ENCODE measurements at regions not wholly inside any gene's neighbourhood (a gene's known extent, or its start where the extent isn't known, plus 50 kb on each side); places are given as distances from the start of the nearest gene placed in this dataset.

GRCh38 chr3:59558906-59559720, 509.3 kb upstream of the CFAP20DC start:
- Histone ChIP-seq H3K27ac (no peak overlapping the region), H3K36me3 (no peaks in the 10 kb centered on the region), H3K4me1 (no peaks in the 10 kb centered on the region), H3K4me3 (no peak overlapping the region), H3K27me3 (no peaks in the 10 kb centered on the region), H3K9me3 (no peaks in the 10 kb centered on the region)
- ATAC-seq (ENCODE audit: low FRiP score in 2 of 2), result no peak
- TF ChIP-seq POLR2AphosphoS5 (IDR thresholded peaks at IDR 0.05) (no peak), EP300 (IDR thresholded peaks at IDR 0.05) (no peak), POLR2A (IDR thresholded peaks at IDR 0.05) (no peak)
- TF ChIP-seq, protein P1, sequence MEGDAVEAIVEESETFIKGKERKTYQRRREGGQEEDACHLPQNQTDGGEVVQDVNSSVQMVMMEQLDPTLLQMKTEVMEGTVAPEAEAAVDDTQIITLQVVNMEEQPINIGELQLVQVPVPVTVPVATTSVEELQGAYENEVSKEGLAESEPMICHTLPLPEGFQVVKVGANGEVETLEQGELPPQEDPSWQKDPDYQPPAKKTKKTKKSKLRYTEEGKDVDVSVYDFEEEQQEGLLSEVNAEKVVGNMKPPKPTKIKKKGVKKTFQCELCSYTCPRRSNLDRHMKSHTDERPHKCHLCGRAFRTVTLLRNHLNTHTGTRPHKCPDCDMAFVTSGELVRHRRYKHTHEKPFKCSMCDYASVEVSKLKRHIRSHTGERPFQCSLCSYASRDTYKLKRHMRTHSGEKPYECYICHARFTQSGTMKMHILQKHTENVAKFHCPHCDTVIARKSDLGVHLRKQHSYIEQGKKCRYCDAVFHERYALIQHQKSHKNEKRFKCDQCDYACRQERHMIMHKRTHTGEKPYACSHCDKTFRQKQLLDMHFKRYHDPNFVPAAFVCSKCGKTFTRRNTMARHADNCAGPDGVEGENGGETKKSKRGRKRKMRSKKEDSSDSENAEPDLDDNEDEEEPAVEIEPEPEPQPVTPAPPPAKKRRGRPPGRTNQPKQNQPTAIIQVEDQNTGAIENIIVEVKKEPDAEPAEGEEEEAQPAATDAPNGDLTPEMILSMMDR (IDR thresholded peaks at IDR 0.05), result no peak
- no peak for DNase-seq
- WGBS, 2 donors, result 52 to 55% methylated on average over 1 of the region's 1 CpG

GRCh38 chr3:59555593-59556315, 505.9 kb upstream of the CFAP20DC start:
- Histone ChIP-seq H3K36me3 (no peaks in the 10 kb centered on the region), H3K27ac (no peak overlapping the region), H3K27me3 (no peaks in the 10 kb centered on the region), H3K4me3 (no peak overlapping the region), H3K4me1 (no peaks in the 10 kb centered on the region), H3K9me3 (no peaks in the 10 kb centered on the region)
- no peak for ATAC-seq (ENCODE audit: low FRiP score in 2 of 2)
- WGBS, 2 donors, result 86% methylated on average over 6 of the region's 6 CpGs
- TF ChIP-seq POLR2AphosphoS5 (IDR thresholded peaks at IDR 0.05) (no peak), EP300 (IDR thresholded peaks at IDR 0.05) (no peak), POLR2A (IDR thresholded peaks at IDR 0.05) (no peak)
- TF ChIP-seq, protein P1 (IDR thresholded peaks at IDR 0.05), result no peak
- no peak for DNase-seq

GRCh38 chr3:59553076-59553475, 503.3 kb upstream of the CFAP20DC start:
- TF ChIP-seq POLR2A (IDR thresholded peaks at IDR 0.05), result no peak
- TF ChIP-seq, protein P1 (IDR thresholded peaks at IDR 0.05), result no peak
- TF ChIP-seq POLR2AphosphoS5 (IDR thresholded peaks at IDR 0.05), result no peak
- TF ChIP-seq EP300 (IDR thresholded peaks at IDR 0.05), result no peak
- no peaks in the 10 kb centered on the region for H3K36me3 ChIP-seq
- H3K9me3 ChIP-seq, result no peaks in the 10 kb centered on the region
- no peak overlapping the region for H3K27ac ChIP-seq
- DNase-seq, result no peak
- ATAC-seq (ENCODE audit: low FRiP score in 2 of 2), result no peak
- H3K27me3 ChIP-seq, result no peaks in the 10 kb centered on the region
- no peaks in the 10 kb centered on the region for H3K4me1 ChIP-seq
- 67 to 80% methylated on average over 3 of the region's 3 CpGs for WGBS, 2 donors
- no peak overlapping the region for H3K4me3 ChIP-seq

GRCh38 chr3:59551834-59552233, 502.0 kb upstream of the CFAP20DC start:
- Histone ChIP-seq H3K27me3 (no peaks in the 10 kb centered on the region), H3K36me3 (no peaks in the 10 kb centered on the region), H3K9me3 (no peaks in the 10 kb centered on the region), H3K27ac (no peak overlapping the region), H3K4me1 (no peaks in the 10 kb centered on the region), H3K4me3 (no peak overlapping the region)
- DNase-seq, result no peak
- WGBS, 2 donors, result 81 to 89% methylated on average over 4 of the region's 4 CpGs
- ATAC-seq (ENCODE audit: low FRiP score in 2 of 2), result no peak
- TF ChIP-seq, protein P1 (IDR thresholded peaks at IDR 0.05), result no peak
- no peak for TF ChIP-seq POLR2A (IDR thresholded peaks at IDR 0.05)
- TF ChIP-seq POLR2AphosphoS5 (IDR thresholded peaks at IDR 0.05), result no peak
- TF ChIP-seq EP300 (IDR thresholded peaks at IDR 0.05), result no peak
